ENCODE measurements at regions not wholly inside any gene's neighbourhood (a gene's known extent, or its start where the extent isn't known, plus 50 kb on each side); places are given as distances from the start of the nearest gene placed in this dataset.

DNA sequence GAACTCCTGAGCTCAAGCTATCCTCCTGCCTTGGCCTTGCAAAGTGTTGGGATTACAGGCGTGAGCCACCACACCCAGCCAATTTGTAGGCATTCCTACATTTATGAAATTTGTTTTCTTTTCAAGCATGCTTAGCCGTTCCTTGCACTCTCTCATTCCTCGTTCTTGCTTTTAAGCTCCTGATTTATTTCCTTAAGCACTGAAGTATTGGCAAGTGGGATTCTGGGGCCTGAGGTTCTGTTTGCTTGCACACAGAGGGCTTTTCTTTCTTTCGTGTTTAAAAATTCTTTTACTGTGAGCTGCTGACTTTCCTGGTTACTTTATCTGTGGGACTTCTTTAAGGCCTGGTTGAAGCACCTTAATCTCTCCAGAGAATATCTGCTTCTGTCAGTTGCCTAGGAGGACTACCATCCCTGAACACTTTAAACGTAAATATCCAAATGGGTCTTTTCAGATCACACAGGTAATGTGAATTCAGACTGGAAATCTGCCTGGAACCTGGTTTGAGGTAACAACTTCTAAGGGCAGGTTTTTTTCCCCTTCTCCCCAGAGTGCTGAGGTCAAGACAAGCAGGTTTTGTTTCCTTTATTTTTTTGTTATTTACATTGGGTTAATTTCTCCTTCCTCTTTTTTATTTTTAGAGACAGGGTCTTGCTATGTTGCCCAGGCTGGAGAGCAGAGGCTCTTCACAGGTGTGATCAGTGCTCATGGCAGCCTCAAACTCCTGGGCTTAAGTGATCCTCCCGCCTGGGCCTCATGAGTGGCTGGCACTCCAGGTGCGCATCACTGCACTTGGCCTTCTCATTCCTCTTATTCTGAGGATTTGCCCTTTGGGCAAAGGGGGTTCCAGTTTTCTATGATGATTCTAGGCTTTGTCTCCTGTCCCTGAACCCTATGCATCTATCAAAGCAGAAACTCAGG lies 102.9 kb downstream of the PFKFB3 start:
- Mint-ChIP-seq H3K4me1 (ENCODE audit: low read depth) (peaks cover 21% of the 10 kb centered on the region), H3K27me3 (ENCODE audit: low read depth) (no peaks in the 10 kb centered on the region), H3K4me3 (no peak overlapping the region), H3K27ac (no peak overlapping the region), H3K36me3 (ENCODE audit: insufficient read depth in 2 of 2) (peaks cover 9 to 15% of the 10 kb centered on the region in 2 donors), H3K9me3 (peaks cover 2 to 3% of the 10 kb centered on the region in 2 donors)
- DNase-seq = no peak
- no peak for ATAC-seq (replicated peaks in 1 of 2)

GRCh38 chr10:6306917-6307316 lies 104.2 kb downstream of the PFKFB3 start:
- peaks cover 7 to 12% of the 10 kb centered on the region in 2 donors for H3K36me3 Mint-ChIP-seq (ENCODE audit: insufficient read depth in 2 of 2)
- H3K27me3 Mint-ChIP-seq (ENCODE audit: low read depth) = no peaks in the 10 kb centered on the region
- H3K4me1 Mint-ChIP-seq (ENCODE audit: low read depth) = peaks cover 20% of the 10 kb centered on the region
- ATAC-seq (replicated peaks in 1 of 2) = no peak
- DNase-seq = no peak
- H3K4me3 Mint-ChIP-seq = no peak overlapping the region
- H3K9me3 Mint-ChIP-seq = peaks cover 2 to 3% of the 10 kb centered on the region in 2 donors
- no peak overlapping the region for H3K27ac Mint-ChIP-seq

DNA sequence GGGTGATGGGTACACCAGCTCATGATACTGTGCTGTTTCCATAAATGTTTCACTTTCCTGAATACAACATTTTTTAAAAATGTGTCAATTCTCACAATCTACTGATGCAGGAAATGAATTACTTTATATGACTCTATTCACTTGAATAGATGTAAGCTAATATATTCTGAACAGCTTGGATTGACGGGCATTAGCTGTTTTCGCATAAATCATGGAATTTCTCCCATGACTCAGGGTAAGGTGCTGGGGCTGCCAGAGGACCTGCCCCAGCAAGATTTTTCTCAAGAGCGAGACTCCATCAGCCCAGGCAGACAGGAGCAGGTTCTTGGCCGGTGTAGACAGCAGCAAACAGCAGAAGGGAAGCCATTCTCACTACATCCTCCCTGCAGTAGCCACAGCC lies 107.1 kb downstream of the PFKFB3 start:
- no peak overlapping the region for H3K4me3 Mint-ChIP-seq
- H3K27me3 Mint-ChIP-seq (ENCODE audit: low read depth) = no peaks in the 10 kb centered on the region
- ATAC-seq (replicated peaks in 1 of 2) (no peak), DNase-seq (no peak)
- H3K27ac Mint-ChIP-seq = no peak overlapping the region
- H3K36me3 Mint-ChIP-seq (ENCODE audit: insufficient read depth in 2 of 2) = peaks cover 7 to 8% of the 10 kb centered on the region in 2 donors
- peaks cover 2 to 3% of the 10 kb centered on the region in 2 donors for H3K9me3 Mint-ChIP-seq
- H3K4me1 Mint-ChIP-seq (ENCODE audit: low read depth) = peaks cover 14% of the 10 kb centered on the region

DNA sequence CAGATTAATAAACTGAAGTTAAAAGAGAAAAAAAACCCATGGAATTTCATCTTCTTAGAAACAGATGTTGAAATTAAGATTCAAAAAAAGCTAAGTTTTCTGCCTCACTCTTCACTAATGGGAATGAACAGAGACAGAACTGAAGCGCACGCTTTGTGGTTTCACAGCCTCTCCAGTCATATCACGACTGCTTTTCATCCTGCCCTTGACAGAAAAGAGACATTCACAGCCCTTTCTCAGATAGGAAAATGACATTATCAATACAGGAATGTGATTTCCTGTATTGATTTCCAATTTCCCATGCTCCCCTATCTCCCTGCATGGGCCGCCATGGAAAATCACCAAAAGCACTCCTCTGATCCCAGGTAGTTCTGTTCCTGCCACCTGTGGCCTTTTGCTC lies 108.2 kb downstream of the PFKFB3 start:
- Mint-ChIP-seq H3K27me3 (ENCODE audit: low read depth) (no peaks in the 10 kb centered on the region), H3K4me3 (peak overlapping the region in 1 of 2 donors; percentile 41), H3K36me3 (ENCODE audit: insufficient read depth in 2 of 2) (peaks cover 5 to 7% of the 10 kb centered on the region in 2 donors), H3K9me3 (peaks cover 2 to 3% of the 10 kb centered on the region in 2 donors), H3K4me1 (ENCODE audit: low read depth) (peaks cover 14% of the 10 kb centered on the region), H3K27ac (no peak overlapping the region)
- DNase-seq (peak in 1 of 2 donors; percentile 21), ATAC-seq (replicated peaks in 1 of 2) (peak; percentile 53 to 63)

DNA sequence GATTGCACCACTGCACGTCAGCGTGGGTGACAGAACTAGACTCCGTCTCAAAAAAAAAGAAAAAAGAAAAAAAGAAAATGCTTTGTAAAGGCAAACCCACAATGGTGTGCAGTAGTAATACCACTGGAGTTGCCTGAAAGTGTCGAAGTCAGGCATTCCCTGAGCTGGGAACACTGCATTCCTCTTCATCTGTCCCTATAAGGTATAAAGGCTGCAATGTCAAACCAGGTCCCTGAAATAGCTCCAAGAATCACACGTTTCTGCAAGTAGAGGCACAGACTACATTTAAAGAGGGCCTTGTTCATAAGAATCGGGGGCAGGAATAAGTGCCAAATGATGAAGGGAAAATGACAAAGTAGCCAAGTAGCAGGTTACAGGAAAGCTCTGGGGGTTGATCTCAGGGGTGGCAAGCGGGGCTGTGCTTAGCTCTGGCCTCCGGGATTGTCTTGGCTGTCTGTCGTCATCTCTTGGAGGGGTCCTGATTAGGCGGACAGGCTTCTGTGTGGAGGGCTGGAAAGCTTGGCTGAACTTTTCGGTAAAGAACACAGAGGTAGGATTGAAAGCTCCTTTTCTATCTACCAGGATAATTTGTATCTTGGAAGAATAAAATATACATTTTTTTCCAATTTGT lies 109.1 kb downstream of the PFKFB3 start:
- H3K27ac Mint-ChIP-seq = no peak overlapping the region
- peaks cover 14% of the 10 kb centered on the region for H3K4me1 Mint-ChIP-seq (ENCODE audit: low read depth)

DNA sequence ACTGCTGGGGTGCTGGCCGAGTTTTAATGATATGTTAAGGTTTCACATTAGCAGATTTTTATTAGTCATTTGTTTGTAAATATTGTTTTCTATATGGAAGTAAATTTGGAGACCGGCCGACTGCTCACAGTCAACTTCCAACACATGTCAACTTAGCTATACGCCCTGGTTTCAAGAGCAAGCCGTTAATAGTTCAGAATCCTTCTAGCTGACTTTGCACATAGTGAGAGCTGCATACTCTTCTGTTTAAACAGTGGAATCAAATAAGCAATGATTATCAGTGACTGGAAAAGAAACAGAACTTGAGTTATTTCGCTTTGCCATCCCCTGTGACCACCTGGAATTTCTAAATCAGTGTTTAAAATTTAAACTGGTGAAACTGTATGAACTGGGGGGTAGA lies 109.9 kb downstream of the PFKFB3 start:
- Mint-ChIP-seq H3K9me3 (no peaks in the 10 kb centered on the region), H3K4me3 (no peak overlapping the region), H3K27ac (no peak overlapping the region), H3K4me1 (ENCODE audit: low read depth) (peaks cover 19% of the 10 kb centered on the region), H3K27me3 (ENCODE audit: low read depth) (no peaks in the 10 kb centered on the region), H3K36me3 (ENCODE audit: insufficient read depth in 2 of 2) (no peaks in the 10 kb centered on the region)
- DNase-seq = no peak
- ATAC-seq (replicated peaks in 1 of 2) = no peak

More for the DNA sequence above, 109.1 kb downstream of the PFKFB3 start:
- Mint-ChIP-seq H3K4me3 (no peak overlapping the region), H3K27me3 (ENCODE audit: low read depth) (no peaks in the 10 kb centered on the region), H3K36me3 (ENCODE audit: insufficient read depth in 2 of 2) (peaks cover 3 to 5% of the 10 kb centered on the region in 2 donors), H3K9me3 (peaks cover 2 to 3% of the 10 kb centered on the region in 2 donors)
- DNase-seq (no peak), ATAC-seq (replicated peaks in 1 of 2) (no peak)

GRCh38 chr10:6313111-6313895 lies 110.6 kb downstream of the PFKFB3 start:
- H3K4me1 Mint-ChIP-seq (ENCODE audit: low read depth) = peaks cover 20% of the 10 kb centered on the region

DNA sequence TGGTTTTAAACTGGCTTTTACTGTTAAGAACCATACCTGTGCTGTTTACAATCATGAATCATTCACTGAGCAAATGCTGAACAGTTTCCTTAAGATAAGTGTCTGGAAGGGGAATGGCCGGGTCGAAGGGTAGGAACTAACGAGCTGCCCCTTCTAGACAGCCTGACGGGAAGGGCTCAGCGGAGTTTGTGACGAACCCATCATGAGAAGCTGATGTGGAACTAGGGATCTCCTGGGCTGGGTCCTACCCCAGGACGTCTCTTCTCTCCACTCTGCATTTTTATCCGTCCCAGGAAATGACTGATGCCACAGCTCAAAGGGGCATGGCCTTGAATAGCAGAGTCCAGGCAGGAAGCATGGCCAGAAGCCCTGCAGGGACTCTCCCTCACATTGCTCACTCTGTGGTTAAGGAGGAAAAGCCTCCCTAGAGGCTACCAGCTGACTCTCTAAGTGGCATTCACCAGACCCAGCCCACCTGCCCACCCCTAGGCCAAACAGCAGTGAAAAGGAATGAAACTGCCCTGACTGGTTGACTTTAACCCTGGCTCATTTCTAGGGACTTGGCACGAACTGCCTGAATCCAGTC lies 112.0 kb downstream of the PFKFB3 start:
- no peaks in the 10 kb centered on the region for H3K27me3 Mint-ChIP-seq (ENCODE audit: low read depth)
- no peak overlapping the region for H3K4me3 Mint-ChIP-seq
- no peak for ATAC-seq (replicated peaks in 1 of 2)

More at GRCh38 chr10:6313111-6313895, 110.6 kb downstream of the PFKFB3 start:
- peaks cover 0 to under 1% of the 10 kb centered on the region in 2 donors for H3K36me3 Mint-ChIP-seq (ENCODE audit: insufficient read depth in 2 of 2)
- no peaks in the 10 kb centered on the region for H3K27me3 Mint-ChIP-seq (ENCODE audit: low read depth)
- H3K9me3 Mint-ChIP-seq = no peaks in the 10 kb centered on the region
- ATAC-seq (replicated peaks in 1 of 2) (no peak), DNase-seq (no peak)
- no peak overlapping the region for H3K4me3 Mint-ChIP-seq
- no peak overlapping the region for H3K27ac Mint-ChIP-seq

DNA sequence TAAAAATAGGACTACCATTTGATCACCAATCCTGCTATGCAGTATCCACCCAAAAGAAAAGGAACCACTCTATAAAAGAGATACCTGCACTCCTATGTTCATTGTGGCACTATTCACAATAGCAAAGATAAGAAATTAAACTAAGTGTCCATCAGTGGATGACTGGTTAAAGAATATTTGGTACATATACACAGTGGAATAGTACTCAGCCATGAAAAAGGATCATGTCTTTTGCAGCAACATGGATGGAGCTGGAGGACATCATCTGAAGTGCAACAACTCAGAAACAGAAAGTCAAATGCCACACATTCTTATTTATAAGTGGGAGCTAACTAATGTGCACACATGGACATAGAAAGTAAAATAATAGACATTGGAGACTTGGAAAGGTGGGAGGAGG lies 116.4 kb downstream of the PFKFB3 start:
- Mint-ChIP-seq H3K36me3 (ENCODE audit: insufficient read depth in 2 of 2) (peaks cover 0 to 11% of the 10 kb centered on the region in 2 donors), H3K4me1 (ENCODE audit: low read depth) (peaks cover 16% of the 10 kb centered on the region), H3K27me3 (ENCODE audit: low read depth) (no peaks in the 10 kb centered on the region), H3K27ac (no peak overlapping the region), H3K9me3 (no peaks in the 10 kb centered on the region), H3K4me3 (no peak overlapping the region)
- DNase-seq (no peak), ATAC-seq (replicated peaks in 1 of 2) (no peak)

More for the DNA sequence above, 112.0 kb downstream of the PFKFB3 start:
- peaks cover 21% of the 10 kb centered on the region for H3K4me1 Mint-ChIP-seq (ENCODE audit: low read depth)
- H3K9me3 Mint-ChIP-seq = no peaks in the 10 kb centered on the region
- DNase-seq = no peak
- no peak overlapping the region for H3K27ac Mint-ChIP-seq
- peaks cover 0 to 11% of the 10 kb centered on the region in 2 donors for H3K36me3 Mint-ChIP-seq (ENCODE audit: insufficient read depth in 2 of 2)

DNA sequence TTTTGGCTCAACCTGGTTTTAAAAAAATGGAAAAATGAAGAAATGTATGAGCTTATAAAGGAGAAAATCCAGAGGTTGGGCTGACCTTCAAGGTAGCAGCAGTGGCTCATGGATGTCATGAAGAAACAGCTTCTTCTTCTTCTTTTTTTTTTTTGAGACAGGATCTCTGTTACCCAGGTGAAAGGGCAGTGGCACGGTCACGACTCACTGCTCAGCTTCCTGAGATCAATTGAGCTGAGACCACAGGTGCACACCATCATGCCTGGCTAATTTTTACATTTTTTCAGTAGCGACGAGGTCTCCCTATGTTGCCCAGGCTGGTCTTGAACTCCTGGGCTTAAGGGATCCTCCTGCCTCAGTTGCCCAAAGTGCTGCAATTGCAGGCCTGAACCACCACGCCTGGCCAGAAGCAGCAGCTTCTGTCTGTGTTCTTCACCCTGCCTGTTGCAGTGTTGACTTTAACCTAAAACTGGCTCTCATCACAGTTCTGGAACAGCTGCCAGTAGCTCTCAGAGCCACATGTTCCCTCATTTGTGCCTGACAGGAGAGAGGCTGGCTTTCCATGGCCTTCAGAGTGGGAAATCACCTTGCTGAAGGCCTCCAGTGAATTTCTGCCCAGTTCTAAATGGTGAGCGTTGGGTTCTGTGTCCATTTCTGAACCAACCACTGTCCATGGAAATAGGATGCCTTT lies 117.7 kb downstream of the PFKFB3 start:
- Mint-ChIP-seq H3K4me1 (ENCODE audit: low read depth) (peaks cover 16% of the 10 kb centered on the region), H3K36me3 (ENCODE audit: insufficient read depth in 2 of 2) (peaks cover 0 to 11% of the 10 kb centered on the region in 2 donors), H3K27ac (no peak overlapping the region), H3K4me3 (no peak overlapping the region), H3K27me3 (ENCODE audit: low read depth) (no peaks in the 10 kb centered on the region), H3K9me3 (no peaks in the 10 kb centered on the region)
- ATAC-seq (replicated peaks in 1 of 2) (peak; percentile 30 to 54), DNase-seq (no peak)

GRCh38 chr10:6321880-6322279 lies 119.1 kb downstream of the PFKFB3 start:
- Mint-ChIP-seq H3K27ac (no peak overlapping the region), H3K4me3 (no peak overlapping the region), H3K27me3 (ENCODE audit: low read depth) (no peaks in the 10 kb centered on the region)

DNA sequence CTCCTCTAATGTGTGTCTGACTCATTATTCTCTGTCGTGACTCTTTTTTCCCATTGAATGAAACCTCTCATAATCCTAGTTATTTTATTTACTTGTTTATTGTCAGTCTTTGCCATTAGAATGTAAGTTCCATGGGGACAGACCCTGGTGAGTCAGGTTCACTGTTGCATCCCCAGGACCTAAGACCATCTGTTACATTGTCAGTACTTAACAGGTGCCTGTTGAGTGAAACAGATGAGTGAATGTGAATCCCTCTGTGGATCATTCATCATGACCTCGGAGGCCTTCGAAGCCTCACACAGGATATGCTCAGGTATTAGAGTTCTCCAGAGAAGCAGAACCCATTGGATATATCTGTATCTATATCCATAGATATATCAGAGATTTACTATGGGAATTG lies 120.1 kb downstream of the PFKFB3 start:
- H3K27ac Mint-ChIP-seq = no peak overlapping the region
- H3K36me3 Mint-ChIP-seq (ENCODE audit: insufficient read depth in 2 of 2) = peaks cover 0 to 13% of the 10 kb centered on the region in 2 donors
- H3K4me1 Mint-ChIP-seq (ENCODE audit: low read depth) = peaks cover 10% of the 10 kb centered on the region
- H3K4me3 Mint-ChIP-seq = no peak overlapping the region
- no peaks in the 10 kb centered on the region for H3K9me3 Mint-ChIP-seq
- no peak for DNase-seq
- H3K27me3 Mint-ChIP-seq (ENCODE audit: low read depth) = no peaks in the 10 kb centered on the region
- peak in 1 of 2 donors; percentile 28 for ATAC-seq (replicated peaks in 1 of 2)

More at GRCh38 chr10:6321880-6322279, 119.1 kb downstream of the PFKFB3 start:
- ATAC-seq (replicated peaks in 1 of 2) (no peak), DNase-seq (no peak)
- H3K9me3 Mint-ChIP-seq = no peaks in the 10 kb centered on the region
- peaks cover 16% of the 10 kb centered on the region for H3K4me1 Mint-ChIP-seq (ENCODE audit: low read depth)
- H3K36me3 Mint-ChIP-seq (ENCODE audit: insufficient read depth in 2 of 2) = peaks cover 0 to 11% of the 10 kb centered on the region in 2 donors
